COLO668 (cell line): ENCODE measurements at regions not wholly inside any gene's neighbourhood (a gene's known extent, or its start where the extent isn't known, plus 50 kb on each side); places are given as distances from the start of the nearest gene placed in this dataset.

Experiments used
- DNase-seq: peaks from one replicate; lab custom pipeline; 2025; ENCODE audit not compliant: unreplicated experiment; lab: John Stamatoyannopoulos, UW

DNA sequence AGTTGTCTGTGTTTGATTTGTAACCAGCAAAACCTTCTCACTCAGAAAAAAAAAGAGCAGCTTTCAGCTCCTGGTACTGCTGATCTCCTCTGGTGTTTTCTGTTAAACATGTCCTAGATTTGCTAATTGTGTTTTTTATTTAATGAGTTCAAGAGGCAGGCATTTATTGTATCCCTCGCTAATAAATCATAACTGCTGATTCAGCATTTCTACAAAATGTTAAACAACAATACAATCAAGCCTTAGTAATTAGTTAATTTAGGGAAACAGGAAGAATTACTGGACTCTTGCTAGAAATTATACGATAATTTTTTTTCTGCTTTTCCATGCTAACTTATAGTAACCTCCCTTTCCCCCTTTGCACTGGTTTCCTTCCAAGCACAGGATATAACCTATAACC is 66.8 kb upstream of the NRP1 start:
- no peak for DNase-seq

DNA sequence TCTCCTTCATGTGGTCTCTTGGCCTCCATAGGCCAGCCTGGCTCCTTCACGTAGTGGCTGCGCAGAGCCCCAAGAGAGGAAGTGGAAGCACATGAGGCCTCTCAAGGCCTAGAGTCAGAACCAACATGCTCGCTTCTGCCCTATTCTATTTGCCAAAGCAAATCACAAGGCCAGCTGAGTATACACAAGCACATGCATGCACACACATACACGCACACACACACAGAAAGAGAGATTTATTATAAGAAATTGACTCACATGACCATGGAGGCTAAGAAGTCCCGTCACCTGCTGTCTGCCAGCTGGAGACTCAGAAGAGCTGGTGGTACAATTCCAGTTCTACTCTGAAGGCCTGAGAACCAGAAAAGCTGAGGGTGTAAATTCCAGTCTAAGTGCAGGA is 64.3 kb upstream of the NRP1 start:
- peak; percentile 7 for DNase-seq

DNA sequence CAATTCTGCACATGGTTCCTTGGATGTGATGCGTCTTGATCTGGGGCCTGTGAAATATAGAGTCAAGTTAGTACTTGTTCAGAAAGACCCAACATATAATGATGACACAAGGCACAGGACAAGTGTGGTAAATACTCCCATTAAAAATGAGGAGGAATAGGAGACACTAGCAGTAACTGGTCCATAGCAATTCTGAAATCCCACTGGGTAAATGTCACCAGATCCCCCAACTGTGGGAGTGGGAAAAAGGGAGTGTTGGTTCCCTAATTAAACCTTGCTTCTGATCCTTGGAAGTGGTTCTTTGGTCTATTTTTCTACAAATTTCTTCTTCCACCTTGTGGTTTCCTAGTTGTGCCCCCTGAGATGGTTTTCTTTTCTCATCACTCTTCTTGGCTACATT is 62.5 kb upstream of the NRP1 start:
- no peak for DNase-seq

DNA sequence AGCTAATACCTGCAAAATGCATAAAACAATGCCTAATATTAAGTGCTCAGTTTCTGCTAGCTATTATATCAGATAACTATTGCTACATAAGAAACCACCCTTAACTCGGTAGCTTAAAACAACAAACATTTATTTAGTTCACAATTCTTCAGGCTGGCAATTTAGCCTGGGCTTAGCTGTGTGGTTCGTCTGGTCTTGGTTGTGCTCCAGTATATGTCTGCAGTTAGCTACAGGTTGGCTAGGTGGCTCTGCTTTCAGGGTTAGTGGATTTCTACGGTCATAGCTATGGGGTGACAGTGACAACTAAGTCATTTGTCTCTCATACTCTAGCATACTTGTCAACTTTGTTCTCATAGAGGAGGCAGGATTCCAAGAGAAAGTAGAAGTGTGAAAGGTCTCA is 61.8 kb upstream of the NRP1 start:
- no peak for DNase-seq

DNA sequence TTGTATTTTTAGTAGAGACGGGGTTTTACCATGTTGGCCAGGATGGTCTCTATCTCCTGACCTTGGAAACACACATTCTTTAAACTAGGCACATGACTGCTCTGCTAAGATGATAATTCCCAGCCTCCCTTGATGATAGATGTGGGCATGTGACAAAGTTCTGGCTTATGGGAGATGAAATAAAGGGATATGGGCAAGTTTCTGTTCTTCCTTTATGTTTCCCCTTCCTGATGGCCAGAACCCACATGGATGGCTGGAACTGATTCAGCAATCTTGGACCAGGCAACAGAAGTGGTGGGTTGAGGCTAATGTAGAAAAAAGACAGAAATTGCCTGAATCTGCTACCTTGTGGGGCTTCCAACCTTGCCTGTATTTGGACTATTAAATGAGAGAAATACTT is 60.7 kb upstream of the NRP1 start:
- DNase-seq: no peak

DNA sequence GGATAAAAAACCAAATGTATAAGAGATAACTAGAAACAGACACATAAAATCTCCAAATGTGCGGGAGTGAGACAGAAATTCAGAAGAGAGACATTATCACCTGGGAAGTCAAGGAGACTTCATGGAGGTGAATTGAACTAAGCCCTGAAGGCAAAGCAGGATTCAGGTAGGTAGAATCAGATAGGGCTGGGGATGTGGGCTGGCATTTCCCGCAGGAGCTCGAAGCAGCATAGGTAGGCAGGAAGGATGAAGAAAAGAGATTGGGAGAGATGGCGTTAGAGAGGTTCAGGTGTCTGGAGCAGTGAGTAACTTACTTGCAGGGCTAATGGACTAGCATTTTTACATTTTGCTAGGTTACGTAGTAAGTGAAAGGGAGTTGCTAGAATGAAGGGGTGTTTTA is 58.2 kb upstream of the NRP1 start:
- DNase-seq: no peak

DNA sequence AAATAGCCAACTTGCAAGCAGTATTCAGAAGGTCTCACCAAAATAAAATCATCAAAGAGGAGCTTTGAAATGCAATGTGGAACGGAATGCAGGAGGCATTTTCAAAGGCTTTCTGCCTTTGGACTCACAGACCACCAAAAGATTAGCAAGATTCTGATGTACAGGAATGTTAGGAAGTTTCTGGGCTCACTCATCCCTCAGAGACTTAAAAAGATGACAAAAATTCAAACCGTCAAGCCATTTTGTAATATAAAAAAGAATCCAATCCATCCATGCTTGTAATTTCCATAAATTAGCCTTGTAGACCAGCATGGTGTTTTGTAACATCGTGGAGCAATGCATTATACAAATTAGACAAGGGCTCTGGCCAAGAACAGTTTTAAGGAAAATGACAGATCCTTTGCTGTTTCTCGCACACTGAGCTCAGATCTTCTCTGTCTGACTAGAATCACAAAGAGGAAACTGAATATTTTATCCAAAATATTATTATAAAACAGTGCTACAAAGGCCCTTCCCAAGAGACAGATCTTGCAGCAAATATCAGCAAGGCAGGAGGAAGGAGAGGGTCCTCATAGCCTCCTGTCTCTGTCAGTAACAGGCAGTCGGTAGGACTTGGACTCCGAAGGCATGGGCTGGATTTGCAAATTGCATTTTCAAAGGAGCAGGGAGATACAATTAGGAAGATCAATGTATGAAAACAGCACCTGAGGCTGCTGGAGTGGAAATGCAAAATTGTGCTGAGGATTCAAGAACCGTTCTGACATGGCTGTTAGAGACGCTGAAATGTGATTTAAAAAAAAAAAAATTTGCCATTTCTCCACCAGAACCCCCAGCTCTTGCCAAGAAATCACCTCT is 57.4 kb upstream of the NRP1 start:
- no peak for DNase-seq

DNA sequence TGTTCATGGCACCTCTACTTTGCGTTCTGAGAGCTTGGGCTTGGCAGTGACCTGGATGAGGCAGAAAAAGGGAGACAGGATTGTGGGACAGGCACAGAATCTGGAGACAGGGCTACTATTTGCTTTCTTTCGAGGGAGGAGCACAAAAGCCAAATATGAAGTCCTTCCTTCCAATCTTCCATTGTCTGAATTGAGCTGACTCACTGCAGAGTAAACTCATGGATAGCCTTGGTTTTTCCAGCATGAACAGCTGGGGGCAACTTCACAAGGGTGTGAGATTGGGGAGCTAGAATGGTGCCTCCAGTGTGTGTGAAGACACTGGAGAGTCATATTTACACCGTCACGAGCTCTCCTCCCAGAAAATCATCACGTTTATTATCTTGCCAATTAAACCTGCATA is 55.6 kb upstream of the NRP1 start:
- DNase-seq: no peak

DNA sequence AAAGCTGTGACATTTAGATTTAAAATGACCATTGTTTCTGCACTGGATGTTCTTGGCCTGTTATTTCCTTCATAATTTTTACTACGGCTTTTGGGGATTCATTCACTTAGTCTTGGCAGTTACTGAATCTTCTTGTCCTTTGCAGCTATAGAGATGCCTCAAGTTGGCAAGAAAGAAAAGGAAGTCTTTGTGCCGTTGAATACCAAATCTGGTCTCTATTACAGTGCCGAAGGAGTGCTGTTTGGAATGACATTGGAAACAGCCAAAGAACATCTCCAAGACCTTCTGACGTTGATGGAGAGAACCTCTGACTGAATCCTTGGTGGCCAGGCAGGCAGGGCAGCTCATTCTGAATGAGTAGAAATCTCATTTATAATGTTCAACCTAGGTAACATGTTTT is 54.3 kb upstream of the NRP1 start:
- DNase-seq: no peak

DNA sequence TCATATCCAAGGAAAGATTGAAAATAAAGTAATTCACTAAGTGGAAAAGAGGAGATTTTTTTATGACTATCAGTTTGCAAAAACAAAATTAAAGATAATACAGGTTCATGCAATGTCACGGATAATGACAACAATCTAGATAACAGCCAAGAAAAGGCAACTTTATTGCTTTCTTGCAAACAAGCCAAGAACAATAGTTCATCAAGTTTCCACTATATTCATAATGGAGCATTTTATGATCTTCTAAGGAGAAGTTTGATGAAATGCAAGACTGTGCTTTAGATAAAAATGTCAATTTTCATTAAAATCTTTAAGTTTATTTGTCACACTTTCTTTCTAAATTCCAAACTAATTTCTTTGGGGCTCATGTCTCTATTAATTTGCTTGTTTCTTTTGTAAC is 53.9 kb upstream of the NRP1 start:
- no peak for DNase-seq

DNA sequence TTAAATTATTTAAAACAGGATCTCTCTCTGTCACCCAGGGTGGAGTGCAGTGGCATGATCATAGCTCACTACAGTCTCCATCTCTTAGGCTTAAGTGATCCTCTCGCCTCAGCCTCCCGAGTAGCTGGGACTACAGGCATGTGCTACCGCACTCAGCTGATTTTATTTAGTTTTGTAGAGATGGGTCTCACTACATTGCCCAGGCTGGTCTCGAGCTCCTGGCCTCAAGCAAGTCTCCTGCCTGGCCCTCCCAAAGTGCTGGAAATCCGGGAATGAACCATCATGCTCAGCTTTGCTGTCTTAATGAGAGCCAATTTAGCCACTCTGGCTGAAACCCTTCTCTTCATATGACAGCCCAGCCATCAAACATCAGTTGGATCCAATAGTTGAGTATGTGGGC is 53.3 kb upstream of the NRP1 start:
- no peak for DNase-seq

DNA sequence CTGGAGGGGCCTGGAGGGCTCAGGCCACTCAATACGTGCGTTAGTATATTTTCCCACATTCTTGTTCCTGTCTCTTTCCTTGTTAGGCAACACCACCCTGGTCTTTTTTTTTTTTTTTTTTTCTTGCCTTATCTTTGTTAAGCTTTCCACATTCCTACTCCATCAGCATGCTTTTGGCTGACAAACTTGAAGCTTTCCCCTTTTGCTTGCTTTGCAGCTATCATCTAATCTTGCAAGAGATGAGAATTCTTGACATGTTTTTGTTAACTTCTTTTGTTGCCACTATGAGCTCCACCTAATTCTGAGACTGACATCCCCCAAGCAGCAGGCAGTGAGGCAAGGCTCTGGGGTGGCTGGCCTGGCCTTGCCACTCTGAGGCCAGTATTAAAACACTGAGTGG is 52.5 kb upstream of the NRP1 start:
- no peak for DNase-seq

DNA sequence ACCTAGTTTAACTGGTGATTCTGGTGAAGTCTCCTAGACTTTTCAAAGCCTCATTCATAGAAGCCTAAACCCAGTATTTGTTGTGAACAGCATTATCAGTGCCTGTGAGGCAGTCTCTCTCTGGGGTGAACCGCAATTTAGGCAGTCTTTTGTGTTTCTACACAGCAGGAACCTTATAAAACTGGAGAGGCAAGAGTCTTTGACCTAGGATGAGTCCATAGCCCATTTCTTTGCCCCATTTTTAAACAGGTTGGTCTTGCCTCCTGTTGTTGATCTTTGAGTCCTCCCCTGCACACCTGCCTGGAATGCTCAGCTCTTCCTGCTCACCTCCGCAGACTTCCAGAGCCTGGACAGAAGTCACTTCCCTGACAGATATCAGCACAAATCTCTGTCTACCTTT is 51.2 kb upstream of the NRP1 start:
- no peak for DNase-seq

DNA sequence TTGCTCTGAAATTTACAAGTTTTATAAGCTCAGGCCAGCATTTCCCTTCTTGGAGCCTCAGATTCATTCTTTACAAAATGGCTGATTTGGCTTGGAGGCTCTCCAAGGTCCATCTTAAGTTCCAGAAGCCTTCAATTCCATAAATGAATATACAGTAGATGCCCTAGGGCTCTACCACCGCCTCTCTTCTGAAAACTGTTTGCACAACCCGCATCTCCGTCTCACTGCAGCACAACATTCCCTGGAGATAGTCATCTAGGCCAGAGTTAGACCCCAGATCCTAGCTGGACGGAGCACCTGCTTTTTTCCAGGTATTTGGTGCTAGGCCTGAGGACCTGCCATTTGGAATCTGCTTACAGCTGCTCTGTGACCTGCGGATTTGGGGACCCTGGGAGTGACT is 50.5 kb upstream of the NRP1 start:
- no peak for DNase-seq
